ENCODE measurements at regions not wholly inside any gene's neighbourhood (a gene's known extent, or its start where the extent isn't known, plus 50 kb on each side); places are given as distances from the start of the nearest gene placed in this dataset.

DNA sequence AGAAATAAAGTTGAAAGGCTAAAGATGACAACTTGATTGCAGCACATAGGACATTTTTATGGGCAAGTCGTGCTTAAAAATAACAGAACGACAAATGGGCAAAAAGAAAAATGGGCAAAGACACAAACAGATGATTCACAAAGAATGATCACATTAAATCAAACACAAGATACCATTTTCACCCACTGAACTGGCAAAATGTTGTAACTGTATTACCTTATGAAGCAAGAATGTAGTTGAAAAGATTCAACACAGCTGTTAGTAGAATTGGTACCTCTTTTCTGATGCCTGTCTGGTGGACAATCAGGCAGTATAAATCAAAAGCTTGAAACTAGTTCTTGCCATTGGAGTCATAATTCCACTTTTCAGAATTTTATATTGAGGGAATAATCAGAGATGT is 81.0 kb upstream of the PALM2AKAP2 start:
- TF ChIP-seq, protein P1, sequence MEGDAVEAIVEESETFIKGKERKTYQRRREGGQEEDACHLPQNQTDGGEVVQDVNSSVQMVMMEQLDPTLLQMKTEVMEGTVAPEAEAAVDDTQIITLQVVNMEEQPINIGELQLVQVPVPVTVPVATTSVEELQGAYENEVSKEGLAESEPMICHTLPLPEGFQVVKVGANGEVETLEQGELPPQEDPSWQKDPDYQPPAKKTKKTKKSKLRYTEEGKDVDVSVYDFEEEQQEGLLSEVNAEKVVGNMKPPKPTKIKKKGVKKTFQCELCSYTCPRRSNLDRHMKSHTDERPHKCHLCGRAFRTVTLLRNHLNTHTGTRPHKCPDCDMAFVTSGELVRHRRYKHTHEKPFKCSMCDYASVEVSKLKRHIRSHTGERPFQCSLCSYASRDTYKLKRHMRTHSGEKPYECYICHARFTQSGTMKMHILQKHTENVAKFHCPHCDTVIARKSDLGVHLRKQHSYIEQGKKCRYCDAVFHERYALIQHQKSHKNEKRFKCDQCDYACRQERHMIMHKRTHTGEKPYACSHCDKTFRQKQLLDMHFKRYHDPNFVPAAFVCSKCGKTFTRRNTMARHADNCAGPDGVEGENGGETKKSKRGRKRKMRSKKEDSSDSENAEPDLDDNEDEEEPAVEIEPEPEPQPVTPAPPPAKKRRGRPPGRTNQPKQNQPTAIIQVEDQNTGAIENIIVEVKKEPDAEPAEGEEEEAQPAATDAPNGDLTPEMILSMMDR (IDR thresholded peaks at IDR 0.05), result no peak
- no peak for TF ChIP-seq POLR2A (IDR thresholded peaks at IDR 0.05)
